WTC11 (cell line): ENCODE measurements at regions not wholly inside any gene's neighbourhood (a gene's known extent, or its start where the extent isn't known, plus 50 kb on each side); places are given as distances from the start of the nearest gene placed in this dataset.

ENCODE experiments used
- ATAC-seq: fragments of 200-7000 bp; cut with Tn5 transposase; 2 replicates; pipeline ENCODE4 v1.10.0; 2021; ENCODE audit warnings: mild to moderate bottlenecking, moderate library complexity
- CTCF ChIA-PET: fragments of 300-600 bp; sonication (Branson Sonifier 250); formaldehyde crosslinking; loops from one replicate; lab custom pipeline; 2021; ENCODE audit warnings: antibody characterized with exemption; lab: Charles Lee
- POLR2A ChIA-PET: fragments of 350-600 bp; sonication (Branson Sonifier 250); formaldehyde crosslinking; loops from one replicate; lab custom pipeline; 2021; ENCODE audit warnings: antibody characterized with exemption; lab: Charles Lee
- DNase-seq: peaks from one replicate; pipeline ENCODE4 v3.0.0; 2021; ENCODE audit warnings: low spot score
- H3K27ac Mint-ChIP-seq: 2 replicates; pipeline ENCODE4 v1.8.0; 2021; ENCODE audit warnings: mixed read lengths
- H3K27me3 Mint-ChIP-seq: 2 replicates; pipeline ENCODE4 v1.8.0; 2021; ENCODE audit warnings: low read depth, mild to moderate bottlenecking, moderate library complexity, mixed read lengths
- H3K36me3 Mint-ChIP-seq: 2 replicates; pipeline ENCODE4 v1.8.0; 2021; ENCODE audit warnings: mixed read lengths
- H3K4me1 Mint-ChIP-seq: 2 replicates; pipeline ENCODE4 v1.8.0; 2022; ENCODE audit warnings: mixed read lengths
- H3K4me3 Mint-ChIP-seq: 2 replicates; pipeline ENCODE4 v1.8.0; 2021; ENCODE audit warnings: mild to moderate bottlenecking, moderate library complexity, mixed read lengths
- H3K9me3 Mint-ChIP-seq: 2 replicates; pipeline ENCODE4 v1.8.0; 2021; ENCODE audit warnings: mixed read lengths
- E2F1 ChIP-seq: sonication (generic); formaldehyde crosslinking; IDR thresholded peaks from 2 replicates; pipeline ENCODE4 v1.8.0; 2022; ENCODE audit warnings: mild to moderate bottlenecking, missing genetic modification reagents
- IRF1 ChIP-seq: sonication (generic); formaldehyde crosslinking; IDR thresholded peaks from 2 replicates; pipeline ENCODE4 v1.8.0; 2023; ENCODE audit warnings: missing genetic modification reagents
- MXD4 ChIP-seq: fragments of 250-450 bp; sonication (Bioruptor Pico); IDR thresholded peaks from 2 replicates; pipeline ENCODE4 v1.8.0; 2021; ENCODE audit warnings: mild to moderate bottlenecking, moderate library complexity, borderline replicate concordance
- MYBL2 ChIP-seq: sonication (generic); formaldehyde crosslinking; IDR thresholded peaks from 2 replicates; pipeline ENCODE4 v1.8.1; 2023; ENCODE audit warnings: mild to moderate bottlenecking, moderate library complexity, missing genetic modification reagents
- NFATC4 ChIP-seq: fragments of 250-450 bp; sonication (Bioruptor Pico); IDR thresholded peaks from 2 replicates; pipeline ENCODE4 v1.9.0; 2021; ENCODE audit warnings: mild to moderate bottlenecking
- NR1H2 ChIP-seq: sonication (generic); formaldehyde crosslinking; IDR thresholded peaks from 2 replicates; pipeline ENCODE4 v1.9.0; 2021; ENCODE audit warnings: mild to moderate bottlenecking, moderate library complexity, missing genetic modification reagents
- OVOL2 ChIP-seq: fragments of 250-450 bp; sonication (Bioruptor Pico); IDR thresholded peaks from 2 replicates; pipeline ENCODE4 v1.9.0; 2021; ENCODE audit warnings: mild to moderate bottlenecking, borderline replicate concordance
- PRDM15 ChIP-seq: sonication (generic); formaldehyde crosslinking; IDR thresholded peaks from 2 replicates; pipeline ENCODE4 v1.8.0; 2022; ENCODE audit warnings: missing genetic modification reagents
- PRRX2 ChIP-seq: fragments of 250-450 bp; sonication (Bioruptor Pico); IDR thresholded peaks from 2 replicates; pipeline ENCODE4 v1.8.0; 2021; ENCODE audit warnings: mild to moderate bottlenecking
- ZBTB21 ChIP-seq: sonication (generic); formaldehyde crosslinking; IDR thresholded peaks from 2 replicates; pipeline ENCODE4 v1.8.1; 2023; ENCODE audit warnings: mild to moderate bottlenecking, missing genetic modification reagents, borderline replicate concordance
- ZNF121 ChIP-seq: sonication (generic); formaldehyde crosslinking; IDR thresholded peaks from 2 replicates; pipeline ENCODE4 v1.8.0; 2023; ENCODE audit warnings: missing genetic modification reagents
- ZNF219 ChIP-seq: sonication (generic); formaldehyde crosslinking; IDR thresholded peaks from 2 replicates; pipeline ENCODE4 v1.8.0; 2023; ENCODE audit warnings: missing genetic modification reagents, mild to moderate bottlenecking, borderline replicate concordance
- ZNF232 ChIP-seq: sonication (generic); formaldehyde crosslinking; IDR thresholded peaks from 2 replicates; pipeline ENCODE4 v1.8.0; 2022; ENCODE audit warnings: mild to moderate bottlenecking, missing genetic modification reagents
- TF ChIP-seq, protein P1 (sequence below): fragments of 250-450 bp; sonication (Bioruptor Pico); IDR thresholded peaks from 2 replicates; pipeline ENCODE4 v2.1.2; 2022; ENCODE audit warnings: mild to moderate bottlenecking, moderate library complexity
- TF ChIP-seq, protein P2 (sequence below): fragments of 250-450 bp; sonication (Bioruptor Pico); IDR thresholded peaks from 2 replicates; pipeline ENCODE4 v1.9.0; 2021; ENCODE audit warnings: mild to moderate bottlenecking, borderline replicate concordance
- TF ChIP-seq, protein P3 (sequence below): sonication (generic); formaldehyde crosslinking; IDR thresholded peaks from 2 replicates; pipeline ENCODE4 v1.8.1; 2023; ENCODE audit warnings: mild to moderate bottlenecking, missing genetic modification reagents
- TF ChIP-seq, protein P4 (sequence below): sonication (generic); formaldehyde crosslinking; conservative IDR thresholded peaks from 2 replicates; pipeline ENCODE4 v1.8.1; 2022; ENCODE audit warnings: mild to moderate bottlenecking, missing genetic modification reagents
- TF ChIP-seq, protein P5 (sequence below): sonication (generic); formaldehyde crosslinking; IDR thresholded peaks from 2 replicates; pipeline ENCODE4 v1.8.0; 2023; ENCODE audit warnings: missing genetic modification reagents, mild to moderate bottlenecking, borderline replicate concordance

- TF ChIP-seq OVOL2 (no peak), ZNF219 (CRISPR knock-in tag) (no peak), ZNF121 (CRISPR knock-in tag) (no peak)
- TF ChIP-seq, protein P1, sequence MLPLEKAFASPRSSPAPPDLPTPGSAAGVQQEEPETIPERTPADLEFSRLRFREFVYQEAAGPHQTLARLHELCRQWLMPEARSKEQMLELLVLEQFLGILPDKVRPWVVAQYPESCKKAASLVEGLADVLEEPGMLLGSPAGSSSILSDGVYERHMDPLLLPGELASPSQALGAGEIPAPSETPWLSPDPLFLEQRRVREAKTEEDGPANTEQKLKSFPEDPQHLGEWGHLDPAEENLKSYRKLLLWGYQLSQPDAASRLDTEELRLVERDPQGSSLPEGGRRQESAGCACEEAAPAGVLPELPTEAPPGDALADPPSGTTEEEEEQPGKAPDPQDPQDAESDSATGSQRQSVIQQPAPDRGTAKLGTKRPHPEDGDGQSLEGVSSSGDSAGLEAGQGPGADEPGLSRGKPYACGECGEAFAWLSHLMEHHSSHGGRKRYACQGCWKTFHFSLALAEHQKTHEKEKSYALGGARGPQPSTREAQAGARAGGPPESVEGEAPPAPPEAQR (CRISPR knock-in tag) = no peak
These were observed 146.1 kb upstream of the BCHE start (continued) for GRCh38 chr3:165983284-165983683.

DNA sequence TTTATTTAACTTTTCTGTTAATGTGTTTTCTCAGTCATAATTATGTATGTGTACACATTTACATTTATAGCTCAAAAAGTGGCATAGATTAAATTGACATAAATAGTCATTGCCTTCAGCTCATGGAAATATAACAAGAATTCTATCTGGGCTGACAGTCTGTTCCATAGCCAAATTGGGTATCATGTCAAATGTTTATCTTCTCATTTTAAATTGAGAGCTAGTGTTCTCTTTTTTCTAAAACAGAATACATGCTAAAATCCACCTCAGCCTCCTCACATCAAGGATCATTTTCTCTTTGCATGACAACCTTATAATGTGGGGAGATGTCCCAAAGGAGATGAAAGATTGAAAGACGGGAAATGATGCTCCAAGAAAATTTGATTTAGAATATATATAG, 144.1 kb upstream of the BCHE start:
- H3K4me1 Mint-ChIP-seq = peaks cover 33% of the 10 kb centered on the region
- no peak for DNase-seq
- H3K27me3 Mint-ChIP-seq = no peaks in the 10 kb centered on the region
- no peaks in the 10 kb centered on the region for H3K36me3 Mint-ChIP-seq
- ChIA-PET POLR2A (no interaction called here), CTCF (no interaction called here)
- no peak for ATAC-seq
- no peak overlapping the region for H3K27ac Mint-ChIP-seq
- no peak overlapping the region for H3K4me3 Mint-ChIP-seq
- H3K9me3 Mint-ChIP-seq = 0 out of 2 replicates have a peak, but pooled peaks cover 4% of the 10 kb centered on the region
- no peak for TF ChIP-seq E2F1 (CRISPR knock-in tag)
- TF ChIP-seq, protein P2, sequence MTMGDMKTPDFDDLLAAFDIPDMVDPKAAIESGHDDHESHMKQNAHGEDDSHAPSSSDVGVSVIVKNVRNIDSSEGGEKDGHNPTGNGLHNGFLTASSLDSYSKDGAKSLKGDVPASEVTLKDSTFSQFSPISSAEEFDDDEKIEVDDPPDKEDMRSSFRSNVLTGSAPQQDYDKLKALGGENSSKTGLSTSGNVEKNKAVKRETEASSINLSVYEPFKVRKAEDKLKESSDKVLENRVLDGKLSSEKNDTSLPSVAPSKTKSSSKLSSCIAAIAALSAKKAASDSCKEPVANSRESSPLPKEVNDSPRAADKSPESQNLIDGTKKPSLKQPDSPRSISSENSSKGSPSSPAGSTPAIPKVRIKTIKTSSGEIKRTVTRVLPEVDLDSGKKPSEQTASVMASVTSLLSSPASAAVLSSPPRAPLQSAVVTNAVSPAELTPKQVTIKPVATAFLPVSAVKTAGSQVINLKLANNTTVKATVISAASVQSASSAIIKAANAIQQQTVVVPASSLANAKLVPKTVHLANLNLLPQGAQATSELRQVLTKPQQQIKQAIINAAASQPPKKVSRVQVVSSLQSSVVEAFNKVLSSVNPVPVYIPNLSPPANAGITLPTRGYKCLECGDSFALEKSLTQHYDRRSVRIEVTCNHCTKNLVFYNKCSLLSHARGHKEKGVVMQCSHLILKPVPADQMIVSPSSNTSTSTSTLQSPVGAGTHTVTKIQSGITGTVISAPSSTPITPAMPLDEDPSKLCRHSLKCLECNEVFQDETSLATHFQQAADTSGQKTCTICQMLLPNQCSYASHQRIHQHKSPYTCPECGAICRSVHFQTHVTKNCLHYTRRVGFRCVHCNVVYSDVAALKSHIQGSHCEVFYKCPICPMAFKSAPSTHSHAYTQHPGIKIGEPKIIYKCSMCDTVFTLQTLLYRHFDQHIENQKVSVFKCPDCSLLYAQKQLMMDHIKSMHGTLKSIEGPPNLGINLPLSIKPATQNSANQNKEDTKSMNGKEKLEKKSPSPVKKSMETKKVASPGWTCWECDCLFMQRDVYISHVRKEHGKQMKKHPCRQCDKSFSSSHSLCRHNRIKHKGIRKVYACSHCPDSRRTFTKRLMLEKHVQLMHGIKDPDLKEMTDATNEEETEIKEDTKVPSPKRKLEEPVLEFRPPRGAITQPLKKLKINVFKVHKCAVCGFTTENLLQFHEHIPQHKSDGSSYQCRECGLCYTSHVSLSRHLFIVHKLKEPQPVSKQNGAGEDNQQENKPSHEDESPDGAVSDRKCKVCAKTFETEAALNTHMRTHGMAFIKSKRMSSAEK (CRISPR knock-in tag) = no peak
- TF ChIP-seq MXD4 (CRISPR knock-in tag) = no peak
- TF ChIP-seq, protein P3, sequence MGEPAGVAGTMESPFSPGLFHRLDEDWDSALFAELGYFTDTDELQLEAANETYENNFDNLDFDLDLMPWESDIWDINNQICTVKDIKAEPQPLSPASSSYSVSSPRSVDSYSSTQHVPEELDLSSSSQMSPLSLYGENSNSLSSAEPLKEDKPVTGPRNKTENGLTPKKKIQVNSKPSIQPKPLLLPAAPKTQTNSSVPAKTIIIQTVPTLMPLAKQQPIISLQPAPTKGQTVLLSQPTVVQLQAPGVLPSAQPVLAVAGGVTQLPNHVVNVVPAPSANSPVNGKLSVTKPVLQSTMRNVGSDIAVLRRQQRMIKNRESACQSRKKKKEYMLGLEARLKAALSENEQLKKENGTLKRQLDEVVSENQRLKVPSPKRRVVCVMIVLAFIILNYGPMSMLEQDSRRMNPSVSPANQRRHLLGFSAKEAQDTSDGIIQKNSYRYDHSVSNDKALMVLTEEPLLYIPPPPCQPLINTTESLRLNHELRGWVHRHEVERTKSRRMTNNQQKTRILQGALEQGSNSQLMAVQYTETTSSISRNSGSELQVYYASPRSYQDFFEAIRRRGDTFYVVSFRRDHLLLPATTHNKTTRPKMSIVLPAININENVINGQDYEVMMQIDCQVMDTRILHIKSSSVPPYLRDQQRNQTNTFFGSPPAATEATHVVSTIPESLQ (CRISPR knock-in tag) = no peak
- no peak for TF ChIP-seq NFATC4 (CRISPR knock-in tag)
- no peak for TF ChIP-seq PRDM15 (CRISPR knock-in tag)
- TF ChIP-seq ZNF232 = no peak
- TF ChIP-seq NR1H2 (CRISPR knock-in tag) = no peak
- TF ChIP-seq, protein P4, sequence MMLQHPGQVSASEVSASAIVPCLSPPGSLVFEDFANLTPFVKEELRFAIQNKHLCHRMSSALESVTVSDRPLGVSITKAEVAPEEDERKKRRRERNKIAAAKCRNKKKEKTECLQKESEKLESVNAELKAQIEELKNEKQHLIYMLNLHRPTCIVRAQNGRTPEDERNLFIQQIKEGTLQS (CRISPR knock-in tag) = no peak
- no peak for TF ChIP-seq MYBL2 (CRISPR knock-in tag)
- no peak for TF ChIP-seq ZBTB21 (CRISPR knock-in tag)
- TF ChIP-seq, protein P5, sequence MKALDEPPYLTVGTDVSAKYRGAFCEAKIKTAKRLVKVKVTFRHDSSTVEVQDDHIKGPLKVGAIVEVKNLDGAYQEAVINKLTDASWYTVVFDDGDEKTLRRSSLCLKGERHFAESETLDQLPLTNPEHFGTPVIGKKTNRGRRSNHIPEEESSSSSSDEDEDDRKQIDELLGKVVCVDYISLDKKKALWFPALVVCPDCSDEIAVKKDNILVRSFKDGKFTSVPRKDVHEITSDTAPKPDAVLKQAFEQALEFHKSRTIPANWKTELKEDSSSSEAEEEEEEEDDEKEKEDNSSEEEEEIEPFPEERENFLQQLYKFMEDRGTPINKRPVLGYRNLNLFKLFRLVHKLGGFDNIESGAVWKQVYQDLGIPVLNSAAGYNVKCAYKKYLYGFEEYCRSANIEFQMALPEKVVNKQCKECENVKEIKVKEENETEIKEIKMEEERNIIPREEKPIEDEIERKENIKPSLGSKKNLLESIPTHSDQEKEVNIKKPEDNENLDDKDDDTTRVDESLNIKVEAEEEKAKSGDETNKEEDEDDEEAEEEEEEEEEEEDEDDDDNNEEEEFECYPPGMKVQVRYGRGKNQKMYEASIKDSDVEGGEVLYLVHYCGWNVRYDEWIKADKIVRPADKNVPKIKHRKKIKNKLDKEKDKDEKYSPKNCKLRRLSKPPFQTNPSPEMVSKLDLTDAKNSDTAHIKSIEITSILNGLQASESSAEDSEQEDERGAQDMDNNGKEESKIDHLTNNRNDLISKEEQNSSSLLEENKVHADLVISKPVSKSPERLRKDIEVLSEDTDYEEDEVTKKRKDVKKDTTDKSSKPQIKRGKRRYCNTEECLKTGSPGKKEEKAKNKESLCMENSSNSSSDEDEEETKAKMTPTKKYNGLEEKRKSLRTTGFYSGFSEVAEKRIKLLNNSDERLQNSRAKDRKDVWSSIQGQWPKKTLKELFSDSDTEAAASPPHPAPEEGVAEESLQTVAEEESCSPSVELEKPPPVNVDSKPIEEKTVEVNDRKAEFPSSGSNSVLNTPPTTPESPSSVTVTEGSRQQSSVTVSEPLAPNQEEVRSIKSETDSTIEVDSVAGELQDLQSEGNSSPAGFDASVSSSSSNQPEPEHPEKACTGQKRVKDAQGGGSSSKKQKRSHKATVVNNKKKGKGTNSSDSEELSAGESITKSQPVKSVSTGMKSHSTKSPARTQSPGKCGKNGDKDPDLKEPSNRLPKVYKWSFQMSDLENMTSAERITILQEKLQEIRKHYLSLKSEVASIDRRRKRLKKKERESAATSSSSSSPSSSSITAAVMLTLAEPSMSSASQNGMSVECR (CRISPR knock-in tag) = no peak
- TF ChIP-seq PRRX2 (CRISPR knock-in tag) = no peak
- no peak for TF ChIP-seq IRF1 (CRISPR knock-in tag)
